CD1c-positive myeloid dendritic cell (primary cell): ENCODE measurements at regions not wholly inside any gene's neighbourhood (a gene's known extent, or its start where the extent isn't known, plus 50 kb on each side); places are given as distances from the start of the nearest gene placed in this dataset.

Experiments
- DNase-seq: peaks from one replicate; pipeline ENCODE4 v3.0.0-alpha.2; 2016; ENCODE audit errors: extremely low spot score

- no peak for DNase-seq
Observed at GRCh38 chr15:97804950-97805349, 155.6 kb upstream of the ARRDC4 start.

- no peak for DNase-seq
Observed at GRCh38 chr15:97806766-97807165, 153.7 kb upstream of the ARRDC4 start.

DNA sequence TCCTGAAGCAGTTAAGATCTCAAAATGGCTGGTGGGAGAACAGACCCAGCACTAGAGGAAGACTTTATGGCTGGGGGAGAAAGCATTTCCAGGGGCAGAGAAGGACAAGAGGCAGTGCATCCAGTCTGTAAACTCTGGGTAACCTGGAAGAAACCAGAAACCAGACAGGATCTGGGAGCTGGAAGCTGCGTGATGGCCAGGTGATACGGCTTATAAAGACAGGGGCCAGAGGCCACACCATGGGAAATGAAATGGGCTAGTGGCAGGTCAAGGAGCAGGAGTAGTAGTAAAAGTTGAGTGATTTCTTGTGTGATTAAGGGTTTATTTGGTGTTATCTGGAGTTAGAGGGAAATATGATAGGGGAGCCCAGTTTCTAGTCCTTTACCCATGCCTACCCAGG, 144.7 kb upstream of the ARRDC4 start:
- no peak for DNase-seq

DNA sequence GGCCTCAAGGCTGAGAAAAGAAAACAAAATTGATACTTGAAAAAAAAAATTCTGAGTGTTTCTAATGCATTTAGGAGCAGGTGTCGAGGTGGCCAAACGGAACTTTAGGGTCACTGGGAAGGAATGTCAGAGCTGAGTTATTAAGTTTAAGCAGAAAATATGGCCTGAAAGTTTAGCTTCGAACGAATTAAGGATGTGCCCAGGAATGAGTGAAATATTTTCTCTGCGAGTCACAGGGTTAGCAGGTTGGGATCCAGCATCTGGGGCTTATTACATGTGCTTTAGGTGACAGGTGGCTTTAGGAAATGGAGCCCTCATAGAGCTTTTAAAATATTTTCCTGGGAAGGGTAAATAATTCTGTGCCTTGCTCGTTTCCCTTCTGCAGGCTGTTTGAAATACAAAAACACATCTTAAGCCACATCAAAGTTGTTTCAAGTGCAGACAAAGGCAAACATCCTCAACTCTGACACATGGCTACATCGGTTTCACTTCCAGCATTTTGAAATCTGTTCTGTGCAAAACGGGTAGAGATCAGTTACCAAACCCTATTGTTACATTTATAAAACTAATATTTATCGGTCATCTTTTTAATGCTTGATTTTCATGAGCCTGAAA, 143.1 kb upstream of the ARRDC4 start:
- no peak for DNase-seq

DNA sequence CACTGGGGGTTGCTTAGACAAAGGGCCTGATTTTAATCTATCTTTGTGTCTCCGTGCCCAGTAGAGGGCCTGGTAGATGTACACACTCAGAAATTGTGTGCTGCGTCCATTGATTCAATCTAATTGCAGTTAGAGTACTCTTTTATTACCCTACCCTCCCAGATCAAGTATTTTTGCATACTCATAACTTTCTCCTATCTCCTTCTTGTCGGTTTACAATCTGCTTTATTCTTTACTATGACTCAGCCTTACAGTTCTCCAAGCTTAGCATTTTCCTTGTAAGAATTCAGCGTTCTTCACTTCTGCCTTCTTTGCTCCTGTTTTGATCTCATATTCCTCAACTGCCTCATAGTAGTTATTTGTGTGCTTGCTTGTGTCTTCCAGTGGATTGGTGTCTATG, 124.5 kb upstream of the ARRDC4 start:
- DNase-seq: no peak

DNA sequence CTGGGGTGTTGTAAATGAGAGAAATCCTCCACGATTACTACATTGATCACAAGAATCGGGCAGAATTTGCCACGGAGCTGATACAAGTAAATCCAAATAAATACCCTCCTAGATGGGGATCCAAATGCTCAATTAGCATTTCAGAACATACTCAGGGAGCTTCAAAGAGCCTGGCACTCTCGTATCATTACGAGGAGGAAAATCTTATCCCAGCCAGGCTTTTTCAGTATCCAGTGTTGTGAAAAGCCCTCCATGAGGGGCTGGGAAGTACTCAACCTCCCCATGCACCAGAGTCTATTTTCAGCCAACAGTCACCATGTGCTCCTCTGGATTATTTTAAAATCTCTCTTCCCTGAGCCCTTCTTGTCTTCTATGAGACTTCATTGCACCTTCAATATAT, 122.6 kb upstream of the ARRDC4 start:
- no peak for DNase-seq

DNA sequence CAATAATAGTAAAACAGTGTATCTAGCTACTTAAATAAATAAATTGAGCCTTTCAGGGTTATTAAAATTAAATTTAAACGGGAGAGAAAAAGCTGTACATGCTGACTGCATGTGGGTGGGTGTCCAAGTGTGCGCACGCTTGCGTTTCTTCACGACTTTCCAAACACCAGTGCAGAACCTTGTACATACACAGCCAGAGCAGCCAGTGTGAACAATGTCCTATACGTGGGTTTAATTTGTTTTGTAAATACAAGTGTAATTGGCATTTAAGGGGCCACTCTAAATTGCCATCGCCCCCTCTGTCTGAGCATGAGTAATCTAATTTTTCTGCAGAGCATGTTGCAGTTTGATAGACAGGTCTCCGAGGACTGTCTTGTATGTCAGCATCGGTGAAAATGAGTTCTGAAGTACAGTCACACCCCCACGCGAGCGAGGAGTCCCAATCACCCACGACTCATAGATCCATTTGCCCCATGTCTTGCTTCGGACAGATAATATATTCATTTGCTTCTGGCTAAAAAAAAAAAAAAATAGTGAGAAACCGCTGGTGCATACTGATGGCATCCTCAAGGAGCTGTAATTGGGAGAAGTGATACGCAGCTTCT, 121.8 kb upstream of the ARRDC4 start:
- no peak for DNase-seq

GRCh38 chr15:97840501-97840900, 120.0 kb upstream of the ARRDC4 start:
- no peak for DNase-seq

DNA sequence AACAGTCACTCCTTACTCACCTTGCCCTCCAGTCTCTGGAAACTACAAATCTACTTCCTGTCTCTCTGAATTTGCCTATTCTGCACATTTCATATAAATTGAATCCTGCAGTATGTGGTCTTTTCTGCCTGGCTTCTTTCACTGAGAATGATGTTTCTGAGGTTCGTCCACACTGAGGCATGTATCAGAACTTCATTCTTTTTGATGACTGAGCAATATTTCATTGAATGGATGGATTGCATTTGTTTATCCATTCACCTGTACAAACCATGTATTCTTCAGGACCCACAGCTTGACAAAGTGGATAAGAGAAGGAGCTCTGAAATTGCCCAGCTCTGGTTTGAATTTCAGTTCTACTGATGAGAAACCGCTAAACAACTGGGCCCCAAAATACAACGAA, 118.9 kb upstream of the ARRDC4 start:
- DNase-seq: no peak

DNA sequence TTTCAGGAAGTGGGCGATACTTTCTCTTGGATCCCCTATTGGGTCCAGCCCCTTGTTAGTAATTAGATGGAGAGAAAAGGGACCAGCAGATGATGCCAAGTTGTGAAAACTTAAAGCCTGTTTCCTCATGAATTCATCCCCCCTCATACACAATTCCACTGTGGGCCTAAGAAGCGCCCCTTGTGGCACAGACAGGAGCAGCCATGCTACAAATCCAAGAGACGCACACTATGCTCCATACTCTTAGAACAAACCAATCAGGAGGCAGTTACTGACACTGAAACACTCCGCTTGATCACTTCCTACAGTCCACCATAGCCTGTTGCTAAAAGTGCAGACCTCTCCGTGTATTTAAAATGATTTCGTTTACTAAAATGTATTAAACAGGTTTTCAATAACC, 111.3 kb upstream of the ARRDC4 start:
- no peak for DNase-seq

- no peak for DNase-seq
Observed at GRCh38 chr15:97858296-97858695, 102.2 kb upstream of the ARRDC4 start.

DNA sequence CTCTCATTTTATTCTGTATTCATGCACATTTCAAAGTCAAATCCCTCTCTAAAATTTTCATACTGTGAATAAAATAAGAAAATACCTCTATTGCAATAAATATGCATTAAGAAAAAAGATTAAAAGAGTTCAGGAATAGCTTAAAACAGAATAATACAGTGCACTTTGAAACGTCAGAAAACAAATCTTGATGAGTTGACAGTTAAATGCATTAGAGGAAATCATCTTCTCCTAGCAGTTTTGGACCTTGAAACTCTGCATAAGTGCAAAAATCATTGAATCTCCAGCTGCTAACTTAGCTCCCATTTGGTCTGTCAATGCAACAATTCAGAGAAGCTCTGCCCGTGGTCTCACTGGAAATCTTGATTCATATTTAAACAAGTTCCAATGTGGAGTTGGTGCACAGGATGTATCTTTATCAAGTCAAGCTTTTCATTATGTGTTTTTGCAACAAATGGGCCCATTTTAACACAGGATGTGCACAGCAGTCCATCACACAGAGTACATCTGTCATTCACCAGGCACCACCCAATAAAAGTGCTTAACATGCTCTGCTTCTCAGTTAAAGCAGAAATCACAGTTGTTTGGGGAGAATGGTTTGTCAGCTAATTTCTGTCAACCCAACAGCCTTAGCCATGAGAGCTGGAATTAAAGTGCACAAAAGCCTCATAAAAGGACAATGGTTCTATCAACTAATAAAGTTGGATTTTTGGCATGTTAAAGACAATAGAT, 98.8 kb upstream of the ARRDC4 start:
- DNase-seq: no peak

DNA sequence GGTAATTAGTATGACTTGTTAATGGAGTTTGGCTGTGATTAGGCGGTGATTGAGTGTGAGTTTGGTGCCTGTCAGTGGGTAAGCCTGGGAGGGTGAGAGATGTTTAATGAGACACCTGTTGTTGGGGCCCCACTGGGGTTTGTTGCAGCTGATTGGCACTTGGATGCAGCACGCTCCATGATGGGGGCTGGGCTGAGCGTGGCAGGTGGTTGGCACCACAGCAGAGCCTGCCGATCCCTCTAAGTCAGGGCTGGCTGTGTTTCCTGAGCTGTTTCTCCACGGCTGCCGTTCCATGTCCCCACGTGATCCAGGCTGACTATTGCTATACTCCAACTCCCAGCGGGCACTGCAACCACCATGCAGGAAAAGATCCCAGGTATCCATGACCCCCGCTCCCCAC, 93.5 kb upstream of the ARRDC4 start:
- no peak for DNase-seq

- DNase-seq: no peak
Observed at GRCh38 chr15:97867870-97868269, 92.6 kb upstream of the ARRDC4 start.

- no peak for DNase-seq
Observed at GRCh38 chr15:97868981-97869380, 91.5 kb upstream of the ARRDC4 start.

- DNase-seq: no peak
Observed at GRCh38 chr15:97870771-97871170, 89.7 kb upstream of the ARRDC4 start.

- no peak for DNase-seq
Observed at GRCh38 chr15:97874139-97874538, 86.4 kb upstream of the ARRDC4 start.

- no peak for DNase-seq
Observed at GRCh38 chr15:97875025-97875512, 85.4 kb upstream of the ARRDC4 start.

GRCh38 chr15:97875513-97876280, 84.8 kb upstream of the ARRDC4 start:
- peak; percentile 1 for DNase-seq

DNA sequence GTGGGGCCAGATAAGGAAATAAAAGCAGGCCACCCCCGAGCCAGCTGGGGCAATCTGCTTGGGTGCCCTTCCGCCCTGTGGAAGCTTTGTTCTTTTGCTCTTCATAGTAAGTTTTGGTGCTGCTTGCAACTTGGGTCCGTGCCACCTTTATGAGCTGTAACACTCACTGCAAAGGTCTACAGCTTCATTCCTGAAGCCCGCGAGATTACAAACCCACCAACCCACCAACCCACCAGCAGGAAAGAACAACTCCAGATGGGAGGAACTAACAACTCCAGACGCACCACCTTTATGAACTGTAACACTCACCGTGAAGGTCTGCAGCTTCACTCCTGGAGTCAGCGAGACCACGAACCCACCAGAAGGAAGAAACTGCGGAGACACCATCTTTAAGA, 84.2 kb upstream of the ARRDC4 start:
- DNase-seq: no peak

- no peak for DNase-seq
Observed at GRCh38 chr15:97881346-97881965, 79.0 kb upstream of the ARRDC4 start.

DNA sequence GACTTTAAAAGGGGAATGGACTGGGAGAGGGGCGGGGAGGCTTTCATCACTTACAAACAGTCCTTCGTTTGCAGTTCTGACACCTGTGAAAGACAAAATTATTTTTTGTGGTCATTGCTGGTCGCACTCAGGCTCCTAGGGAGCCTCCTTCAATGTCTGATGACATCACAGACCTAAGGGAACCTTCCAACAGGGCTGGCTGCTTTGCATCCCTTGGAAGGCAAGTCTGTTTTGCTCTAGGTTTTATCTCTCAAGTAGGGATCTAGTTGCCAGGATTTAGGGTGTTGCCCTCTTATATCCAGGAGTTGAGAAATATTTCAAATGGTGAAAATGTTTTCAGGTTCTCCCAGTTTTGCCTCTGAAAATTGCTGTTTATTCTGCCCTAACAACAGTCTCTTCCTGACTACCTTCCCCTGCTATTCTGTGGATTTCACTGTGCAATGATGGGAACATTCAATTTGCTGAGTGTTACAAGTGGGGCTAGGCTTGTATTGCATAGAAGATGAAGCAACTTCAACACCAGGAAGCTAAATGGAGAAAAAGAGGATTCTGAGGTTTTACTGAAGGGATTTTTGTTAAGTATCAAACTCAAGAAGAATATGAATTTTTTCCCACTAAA, 75.9 kb upstream of the ARRDC4 start:
- DNase-seq: no peak
